HG03135 (cell line): ENCODE measurements at regions not wholly inside any gene's neighbourhood (a gene's known extent, or its start where the extent isn't known, plus 50 kb on each side); places are given as distances from the start of the nearest gene placed in this dataset.

Experiments
- ATAC-seq: cut with Tn5 transposase; IDR thresholded peaks from one replicate; pipeline ENCODE4 v1.9.1; 2021; ENCODE audit warnings: mild to moderate bottlenecking, moderate library complexity; ENCODE audit not compliant: unreplicated experiment

DNA sequence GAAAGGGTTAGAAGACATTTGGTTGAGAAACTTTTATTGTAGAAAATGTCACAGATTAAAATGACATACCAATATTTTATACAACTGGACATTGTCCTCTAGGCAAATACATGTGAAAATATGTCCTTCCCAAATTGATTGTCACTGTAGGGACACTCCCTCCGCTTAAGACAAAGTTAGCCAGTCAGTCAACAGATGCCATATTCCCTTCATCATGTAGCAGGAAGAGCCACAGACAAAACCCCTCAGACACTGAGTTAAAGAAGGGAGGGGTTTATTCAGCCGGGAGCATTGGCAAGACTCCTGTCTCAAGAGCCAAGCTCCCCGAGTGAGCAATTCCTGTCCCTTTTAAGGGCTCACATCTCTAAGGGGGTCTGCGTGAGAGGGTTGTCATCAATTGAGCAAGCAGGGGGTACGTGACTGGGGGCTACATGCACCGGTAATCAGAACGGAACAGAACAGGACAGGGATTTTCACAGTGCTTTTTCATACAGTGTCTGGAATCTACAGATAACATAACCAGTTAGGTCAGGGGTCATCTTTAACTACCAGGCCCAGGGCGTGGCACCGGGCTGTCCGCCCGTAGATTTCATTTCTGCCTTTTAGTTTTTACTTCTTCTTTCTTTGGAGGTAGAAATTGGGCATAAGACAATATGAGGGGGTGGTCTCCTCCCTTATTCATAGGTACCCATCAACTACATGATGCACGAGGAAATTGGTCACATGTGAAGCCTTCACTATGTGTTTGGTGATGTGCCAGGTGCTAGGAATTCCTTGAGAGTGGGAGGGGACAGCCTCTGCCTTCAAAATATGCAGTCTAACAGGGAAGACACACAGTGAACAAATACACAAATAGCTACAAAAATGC lies 155.7 kb upstream of the CDYL start:
- ATAC-seq: no peak

DNA sequence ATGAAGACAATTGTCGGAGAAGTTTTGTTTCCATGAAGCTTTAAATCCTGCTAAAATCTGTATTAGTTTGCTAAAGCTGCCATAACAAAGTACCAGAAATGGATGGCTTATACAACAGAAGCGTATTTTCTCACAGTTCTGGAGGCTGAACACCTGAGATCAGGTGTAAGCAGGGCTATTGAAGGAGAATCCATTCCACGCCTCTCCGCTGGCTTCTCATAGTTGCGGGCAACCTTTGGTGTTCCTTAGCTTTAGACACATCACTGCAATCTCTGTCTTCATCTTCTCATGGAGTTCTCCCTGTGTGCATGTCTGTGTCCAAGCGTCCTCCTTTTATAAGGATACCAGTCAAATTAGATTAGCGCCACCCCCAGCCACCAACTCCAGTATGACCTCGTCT lies 159.9 kb upstream of the CDYL start:
- no peak for ATAC-seq

DNA sequence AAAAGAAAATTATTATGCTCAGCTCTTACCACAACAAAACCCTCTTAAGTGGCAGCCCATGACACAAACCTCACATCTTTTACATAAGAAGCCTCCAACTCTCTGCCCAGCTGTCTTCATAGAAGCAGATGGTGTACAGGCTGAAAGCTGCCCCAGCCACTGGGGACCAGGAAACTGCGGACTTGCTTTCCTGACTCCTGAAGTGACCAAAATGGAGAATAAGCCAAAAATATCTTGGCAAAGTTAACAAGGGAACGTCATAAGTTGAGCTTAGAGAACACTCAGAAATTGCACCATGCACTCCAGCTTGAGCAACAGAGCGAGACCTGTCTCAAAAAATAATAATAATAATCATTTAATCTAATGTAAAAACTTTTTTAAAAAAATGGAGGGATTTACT lies 160.3 kb upstream of the CDYL start:
- ATAC-seq: no peak

DNA sequence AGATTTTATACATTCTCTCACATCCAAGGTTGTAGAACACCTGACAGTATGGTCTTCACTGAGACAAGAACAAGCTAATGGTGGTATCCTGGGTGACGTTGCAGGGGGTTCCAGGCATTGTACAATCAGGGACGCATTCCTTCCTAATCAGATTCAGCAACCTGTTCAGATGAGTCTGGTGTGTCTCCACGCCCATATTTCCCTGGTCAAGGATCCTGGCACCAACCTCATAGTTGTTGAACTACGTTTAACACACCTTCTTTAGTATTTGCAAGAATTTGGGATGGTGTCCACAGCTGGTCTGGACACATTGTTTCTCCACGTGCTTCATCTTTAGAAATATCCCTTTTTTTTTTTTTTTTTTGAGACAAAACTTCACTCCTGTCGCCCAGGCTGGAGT lies 161.0 kb upstream of the CDYL start:
- no peak for ATAC-seq

DNA sequence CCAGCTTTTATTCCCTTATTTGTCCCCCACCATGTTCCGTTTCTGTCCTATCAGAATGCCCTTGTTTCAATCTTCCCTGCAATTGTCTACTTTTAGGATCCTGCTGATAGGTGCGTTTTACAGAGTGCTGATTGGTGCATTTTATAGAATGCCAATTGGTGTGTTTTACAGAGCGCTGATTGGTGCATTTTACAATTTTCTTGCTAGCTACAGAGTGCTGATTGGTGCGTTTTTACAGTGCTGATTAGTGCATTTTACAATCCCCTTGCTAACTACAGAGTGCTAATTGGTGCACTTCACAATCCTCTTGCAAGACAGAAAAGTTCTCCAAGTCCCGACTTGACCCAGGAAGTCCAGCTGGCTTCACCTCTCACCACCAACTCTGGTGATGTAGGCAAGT lies 161.6 kb upstream of the CDYL start:
- no peak for ATAC-seq

DNA sequence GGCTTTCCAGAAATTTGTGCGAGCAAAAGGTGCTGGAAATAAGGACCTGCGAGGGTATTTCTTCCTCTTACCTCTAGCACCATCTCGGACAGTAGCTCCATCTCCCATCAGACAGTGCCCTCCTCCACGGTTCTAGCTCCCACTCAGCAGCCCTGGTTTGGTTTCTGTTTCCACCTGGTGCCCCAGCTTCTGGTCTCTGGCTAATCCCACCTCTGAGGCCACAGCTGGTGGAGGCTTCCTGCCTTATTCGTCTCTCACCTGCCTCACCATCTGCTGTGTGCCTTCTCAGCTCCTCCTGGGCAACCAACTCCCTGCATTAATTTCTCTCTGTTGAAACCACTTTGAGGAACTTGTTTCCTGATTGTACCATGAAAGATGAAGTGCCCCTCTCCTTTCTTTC lies 162.4 kb upstream of the CDYL start:
- no peak for ATAC-seq

DNA sequence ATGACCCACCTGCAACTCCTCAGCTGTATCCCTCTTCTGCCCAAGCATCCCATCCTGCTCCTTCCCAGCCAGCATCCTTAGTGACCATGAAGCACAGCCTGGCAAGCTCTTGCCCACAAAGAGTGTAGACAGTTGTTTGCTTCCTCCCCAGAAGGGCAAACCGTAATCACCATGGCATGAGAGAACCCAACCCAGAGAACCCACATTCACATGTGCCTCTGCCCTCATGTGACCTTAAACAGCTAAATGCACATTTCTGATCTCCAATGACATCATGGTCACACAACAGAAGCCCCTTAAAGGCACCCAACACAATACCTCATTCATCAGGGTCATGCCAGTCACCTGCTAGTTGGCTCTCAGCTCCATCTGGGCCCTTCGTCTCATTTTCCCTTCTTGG lies 162.8 kb upstream of the CDYL start:
- no peak for ATAC-seq

GRCh38 chr6:4612636-4613171 lies 163.5 kb upstream of the CDYL start:
- no peak for ATAC-seq

GRCh38 chr6:4611429-4612129 lies 164.6 kb upstream of the CDYL start:
- ATAC-seq: no peak

DNA sequence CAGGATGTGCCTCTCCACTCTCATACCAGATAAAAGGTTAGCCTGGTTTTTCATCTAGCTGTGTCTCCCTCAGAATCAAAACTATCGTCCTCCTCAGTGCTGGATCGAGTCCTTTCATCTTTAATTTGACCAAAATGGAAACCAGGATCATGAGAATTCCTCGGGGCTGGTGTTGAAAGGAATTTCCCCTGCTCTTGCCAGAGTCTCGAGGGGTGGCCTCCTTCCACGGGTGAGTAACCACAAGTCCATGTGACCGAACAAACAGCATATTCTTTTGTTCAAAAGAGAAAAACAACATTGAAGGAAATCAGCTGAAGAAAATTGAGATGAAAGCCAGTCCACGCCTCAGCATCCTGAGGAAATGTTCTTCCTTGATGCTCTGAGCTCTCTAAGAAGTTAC lies 165.9 kb upstream of the CDYL start:
- no peak for ATAC-seq

- ATAC-seq: no peak
These were observed 167.7 kb upstream of the CDYL start for GRCh38 chr6:4608361-4609115.

- no peak for ATAC-seq
These were observed 168.4 kb upstream of the CDYL start for GRCh38 chr6:4607793-4608192.

DNA sequence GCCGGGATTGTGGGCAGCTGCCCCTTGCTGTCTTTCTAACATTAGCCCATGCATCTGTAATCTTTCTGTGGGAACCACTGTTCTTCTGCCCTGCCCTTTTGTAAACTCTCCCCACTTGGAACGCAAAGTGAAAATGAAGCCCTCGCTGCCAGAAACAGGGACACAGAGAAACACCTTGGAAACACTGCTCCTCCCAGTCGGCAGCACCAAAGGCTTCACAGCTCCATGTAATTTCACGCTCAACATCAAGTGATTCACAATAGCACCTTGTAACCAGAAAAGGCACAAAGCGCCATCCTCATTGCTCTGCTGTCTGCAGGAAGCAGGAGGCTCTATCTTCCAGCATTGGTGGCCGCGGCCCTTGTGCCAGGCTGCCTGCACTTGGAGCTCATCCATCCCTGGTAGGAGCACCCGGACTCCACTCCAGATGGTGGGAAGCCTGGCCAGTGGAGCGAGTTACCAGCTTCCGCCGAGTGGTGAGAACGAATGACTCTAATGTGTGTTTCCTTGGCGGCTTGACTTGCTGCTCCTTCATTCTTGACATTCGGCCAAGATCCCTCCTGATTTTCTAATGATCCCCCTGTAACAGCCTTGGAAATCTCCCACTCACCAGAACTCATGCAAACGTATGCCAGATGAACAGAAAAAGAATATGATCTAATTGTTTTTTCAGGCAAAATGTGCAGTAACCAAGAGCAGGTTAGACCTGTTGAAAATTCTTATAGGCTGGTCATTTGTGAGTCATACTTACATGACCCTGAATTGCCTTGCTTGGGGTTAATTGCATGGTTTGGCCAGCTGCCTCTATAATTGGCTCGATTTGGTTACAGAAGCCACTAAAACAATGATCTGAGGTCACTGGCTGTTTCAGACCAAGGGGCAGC lies 169.1 kb upstream of the CDYL start:
- ATAC-seq: no peak

GRCh38 chr6:4606016-4606415 lies 170.2 kb upstream of the CDYL start:
- ATAC-seq: no peak

DNA sequence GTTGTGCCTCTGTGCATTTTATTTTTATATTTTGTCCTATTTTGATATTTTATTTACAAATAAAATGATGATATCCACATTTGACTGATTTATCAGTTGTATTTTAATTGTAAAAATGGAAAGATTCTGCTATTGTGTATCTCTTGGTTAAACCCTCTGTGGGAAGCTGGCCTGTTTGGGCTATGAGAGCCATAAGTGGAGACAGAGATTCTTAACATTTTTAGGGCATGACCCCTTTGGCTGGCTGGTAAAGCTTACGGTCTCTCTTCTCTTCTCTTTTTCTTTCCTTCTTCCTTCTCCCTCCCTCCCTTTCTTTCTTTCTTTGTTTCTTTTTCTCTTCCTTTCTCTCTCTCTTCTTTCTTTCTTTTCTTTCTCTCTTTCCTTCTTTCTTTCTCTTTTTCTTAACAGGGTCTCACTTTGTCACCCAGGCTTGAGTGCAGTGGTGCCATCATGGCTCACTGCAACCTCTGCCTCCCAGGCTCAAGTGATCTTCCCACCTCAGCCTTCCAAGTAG lies 172.3 kb upstream of the CDYL start:
- no peak for ATAC-seq

DNA sequence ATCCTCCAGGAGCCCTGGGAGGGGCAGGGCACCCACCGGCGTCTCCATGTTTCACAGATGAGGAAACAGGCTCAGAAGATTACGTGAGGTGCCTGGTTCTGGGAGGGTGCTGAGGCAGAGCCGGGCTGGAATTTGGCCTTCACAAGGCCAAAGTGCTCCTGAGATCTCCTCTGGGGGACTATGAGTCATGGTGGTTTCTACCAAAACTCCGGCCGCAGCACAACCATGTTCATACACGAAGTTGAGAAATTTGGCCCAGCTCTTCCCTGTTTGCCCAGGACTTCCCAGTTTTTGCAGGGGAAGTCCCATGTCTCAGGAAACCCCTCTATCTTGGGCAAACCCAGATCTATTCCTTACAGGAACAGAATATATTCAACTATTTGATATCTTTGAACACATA lies 172.9 kb upstream of the CDYL start:
- no peak for ATAC-seq

DNA sequence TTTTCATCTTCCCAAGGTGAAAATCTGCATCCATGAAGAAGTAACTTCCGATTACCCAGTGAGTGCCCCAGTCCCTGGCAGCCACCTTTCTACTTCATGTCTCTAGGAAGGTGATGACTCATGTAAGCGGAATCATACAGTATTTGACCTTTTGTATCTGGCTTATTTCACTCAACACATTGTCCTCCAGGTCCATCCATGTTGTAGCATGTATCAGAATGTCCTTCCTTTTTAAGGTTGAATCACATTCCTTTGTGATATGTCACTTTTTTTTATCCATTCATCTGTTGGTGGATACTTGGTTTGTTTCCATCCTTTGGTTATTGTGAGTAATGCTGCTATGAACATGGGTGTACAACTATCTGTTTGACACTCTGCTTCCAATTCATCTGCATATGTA lies 176.3 kb upstream of the CDYL start:
- ATAC-seq: no peak

DNA sequence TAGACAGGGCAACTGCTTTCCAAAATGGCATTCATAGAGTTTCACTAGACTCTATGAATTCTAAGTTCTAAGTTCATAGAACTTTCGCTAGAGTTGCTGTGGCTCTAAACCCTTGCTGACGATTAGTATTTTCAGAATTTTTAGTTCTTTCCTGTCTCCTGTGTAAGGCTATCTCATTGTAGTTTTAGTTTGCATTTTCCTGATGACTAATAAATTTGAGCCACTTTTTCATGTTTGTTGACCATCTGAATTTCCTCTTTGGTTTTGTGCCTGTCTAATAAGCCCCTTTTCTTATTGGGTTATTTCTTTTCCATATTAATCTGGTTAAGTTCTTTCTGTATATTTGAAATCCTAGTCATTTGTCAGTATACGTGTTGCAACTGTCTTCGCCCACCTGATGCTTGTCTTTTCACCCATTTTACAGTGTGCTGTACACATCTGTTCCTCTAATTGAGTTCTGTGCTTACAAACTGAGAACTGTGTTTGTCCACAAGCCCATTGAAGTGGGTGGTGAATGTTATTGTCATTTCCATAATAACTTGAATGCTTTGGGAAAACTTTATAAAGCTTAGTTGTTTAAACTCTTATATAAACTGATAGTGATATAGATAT lies 177.7 kb upstream of the CDYL start:
- ATAC-seq: no peak

DNA sequence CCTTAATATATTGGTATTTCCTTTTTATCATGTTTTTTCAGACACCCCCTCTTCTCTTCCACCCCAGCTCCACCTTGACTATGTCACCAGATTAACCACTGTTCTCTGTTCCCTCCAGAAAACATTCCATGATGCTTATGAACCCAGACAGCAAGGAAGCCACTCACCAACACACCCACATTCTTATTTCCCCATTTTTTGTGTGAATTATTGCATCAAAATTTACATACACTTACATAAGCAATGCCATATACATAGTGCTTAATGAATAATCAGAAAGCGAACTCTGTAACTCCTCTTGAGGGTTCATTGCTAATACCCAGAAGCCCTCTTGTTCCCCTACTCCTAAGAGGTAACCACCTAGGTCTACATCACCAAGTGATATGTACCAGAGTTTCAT lies 182.3 kb upstream of the CDYL start:
- no peak for ATAC-seq

DNA sequence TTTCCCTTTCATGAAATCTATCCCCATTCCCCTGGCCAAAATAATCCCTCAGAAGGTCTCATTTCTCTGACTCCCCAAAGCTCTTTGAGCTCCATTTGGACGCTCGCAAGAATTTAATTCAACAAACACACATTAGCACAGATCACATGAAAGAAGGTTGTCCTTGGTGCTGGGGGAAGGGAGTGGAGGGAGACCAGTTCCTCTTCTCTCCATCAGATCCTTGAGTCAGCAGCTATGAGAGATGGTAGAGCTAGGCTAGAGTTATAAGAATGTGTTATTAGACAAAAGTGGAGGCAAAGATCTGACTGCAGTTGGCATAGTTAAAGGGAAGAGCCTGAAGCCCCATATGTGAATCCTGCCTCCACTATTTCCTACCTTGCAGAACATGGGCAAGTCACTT lies 184.2 kb upstream of the CDYL start:
- no peak for ATAC-seq
